Rectal smooth muscle tissue (tissue), 1 donor: ENCODE measurements at regions not wholly inside any gene's neighbourhood (a gene's known extent, or its start where the extent isn't known, plus 50 kb on each side); places are given as distances from the start of the nearest gene placed in this dataset.

ENCODE experiments used
- H3K27ac ChIP-seq: one replicate; pipeline ENCODE4 v1.7.0; 2013; ENCODE audit warnings: low read depth, low read length, inconsistent platforms
- H3K27me3 ChIP-seq: one replicate; pipeline ENCODE4 v1.7.0; 2013; ENCODE audit warnings: low read length; ENCODE audit not compliant: control insufficient read depth, insufficient read depth
- H3K36me3 ChIP-seq: one replicate; pipeline ENCODE4 v1.7.0; 2013; ENCODE audit warnings: low read length; ENCODE audit not compliant: control insufficient read depth, insufficient read depth
- H3K4me1 ChIP-seq: one replicate; pipeline ENCODE4 v1.7.0; 2013; ENCODE audit warnings: low read length; ENCODE audit not compliant: control insufficient read depth, insufficient read depth
- H3K4me3 ChIP-seq: one replicate; pipeline ENCODE4 v1.7.0; 2013; ENCODE audit warnings: low read length
- H3K9ac ChIP-seq: one replicate; pipeline ENCODE4 v1.7.0; 2013; ENCODE audit warnings: low read length

DNA sequence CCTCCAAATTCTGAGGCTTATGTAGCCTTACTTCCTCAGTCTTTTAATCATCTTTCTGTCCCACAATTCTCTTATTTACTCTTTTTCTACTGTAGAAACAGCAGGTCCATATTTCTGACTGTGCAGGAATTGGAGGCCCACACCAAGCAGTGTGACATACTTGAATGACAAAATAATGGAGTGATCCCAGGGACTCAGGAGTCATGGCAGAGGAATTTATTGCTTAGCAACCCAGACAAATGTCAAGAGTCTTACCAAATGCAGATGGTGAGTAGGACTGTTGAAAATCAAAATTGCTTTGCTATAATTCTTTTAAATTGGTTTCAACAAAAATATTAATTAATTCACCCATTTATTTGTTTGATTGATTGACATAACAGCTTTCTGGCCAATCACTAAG is 59.9 kb downstream of the HTR1B start:
- no peak overlapping the region for H3K4me3 ChIP-seq
- no peak overlapping the region for H3K9ac ChIP-seq
- no peak overlapping the region for H3K27ac ChIP-seq
- H3K36me3 ChIP-seq: no peaks in the 10 kb centered on the region
- H3K4me1 ChIP-seq: no peaks in the 10 kb centered on the region
- no peaks in the 10 kb centered on the region for H3K27me3 ChIP-seq

DNA sequence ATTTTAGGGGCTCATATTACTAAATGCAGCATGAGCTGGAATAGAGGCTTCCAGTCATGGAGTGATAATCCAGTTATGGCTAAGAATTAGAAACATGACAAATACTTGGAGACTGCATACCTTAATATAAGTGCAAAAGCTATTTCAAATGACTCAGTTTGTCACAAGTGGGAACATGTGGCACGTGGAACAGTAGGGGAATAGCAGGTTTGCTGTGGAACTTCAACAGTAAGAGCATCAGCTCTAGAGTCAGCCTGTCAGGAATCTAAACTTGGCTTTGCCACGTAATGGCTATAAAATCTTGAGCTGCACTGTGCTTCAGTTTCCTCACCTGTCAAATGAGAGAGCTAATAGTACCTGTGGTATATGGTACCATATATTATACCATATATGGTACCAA is 62.1 kb downstream of the HTR1B start:
- Histone ChIP-seq H3K27ac (no peak overlapping the region), H3K4me3 (no peak overlapping the region), H3K27me3 (no peaks in the 10 kb centered on the region), H3K4me1 (no peaks in the 10 kb centered on the region), H3K36me3 (no peaks in the 10 kb centered on the region), H3K9ac (no peak overlapping the region)

DNA sequence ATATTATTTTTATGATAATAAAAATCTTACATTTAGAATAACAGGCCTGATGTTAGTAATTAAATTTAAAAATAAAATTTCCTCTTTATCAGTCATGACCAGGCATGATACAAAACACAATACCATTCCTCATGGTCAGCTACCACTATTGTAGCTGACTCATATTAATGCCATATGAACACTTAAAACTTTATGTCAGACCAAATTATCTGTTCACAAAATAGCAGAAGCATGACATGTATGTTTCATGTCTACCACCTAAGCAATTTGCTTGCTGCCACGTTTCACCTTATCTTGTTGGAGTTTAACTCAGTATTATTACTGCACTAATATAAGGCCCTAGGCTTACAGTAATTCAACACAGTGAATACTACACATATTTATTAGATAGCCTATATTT is 65.7 kb downstream of the HTR1B start:
- no peaks in the 10 kb centered on the region for H3K36me3 ChIP-seq
- H3K4me1 ChIP-seq: no peaks in the 10 kb centered on the region
- no peak overlapping the region for H3K4me3 ChIP-seq
- H3K27ac ChIP-seq: no peak overlapping the region
- no peaks in the 10 kb centered on the region for H3K27me3 ChIP-seq
- no peak overlapping the region for H3K9ac ChIP-seq

DNA sequence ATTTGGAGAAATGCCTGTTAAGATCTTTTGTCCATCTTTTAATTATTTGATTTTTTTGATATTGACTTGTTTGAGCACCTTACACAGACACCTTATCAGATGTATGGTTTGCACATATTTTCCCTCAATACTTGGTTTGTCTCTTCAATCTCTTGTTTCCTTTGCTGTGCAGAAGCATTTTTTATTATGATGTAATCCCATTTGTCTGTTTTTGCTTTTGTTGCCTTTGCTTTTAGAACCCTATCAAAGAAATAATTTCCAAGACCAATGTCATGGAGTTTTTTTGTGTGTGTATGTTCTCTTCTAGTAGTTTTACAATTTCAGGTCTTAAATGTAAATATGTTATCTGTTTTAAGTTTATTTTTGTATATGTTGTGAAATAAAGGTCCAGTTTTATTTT is 73.9 kb downstream of the HTR1B start:
- Histone ChIP-seq H3K27ac (no peak overlapping the region), H3K4me1 (no peaks in the 10 kb centered on the region), H3K36me3 (no peaks in the 10 kb centered on the region), H3K27me3 (no peaks in the 10 kb centered on the region), H3K4me3 (no peak overlapping the region), H3K9ac (no peak overlapping the region)

DNA sequence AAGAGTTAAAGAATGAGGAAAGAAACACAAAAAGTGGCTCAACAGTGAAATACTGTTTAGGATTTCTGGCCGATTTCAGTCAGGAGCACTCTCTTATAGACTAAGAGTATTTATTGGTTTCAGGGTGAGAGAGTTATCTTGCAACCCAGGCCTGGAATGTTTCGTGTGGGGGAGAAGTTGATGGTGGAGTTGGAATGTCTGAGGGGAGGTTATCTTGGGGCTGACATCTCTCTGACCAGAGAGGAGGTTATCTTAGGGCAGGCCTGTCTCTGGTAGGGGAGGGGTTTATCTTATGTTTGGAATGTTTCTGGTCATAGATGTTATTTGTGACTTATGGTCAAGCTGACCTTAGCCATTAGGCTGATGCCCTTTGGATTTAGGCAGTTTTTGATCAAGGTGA is 80.3 kb downstream of the HTR1B start:
- Histone ChIP-seq H3K4me3 (no peak overlapping the region), H3K4me1 (no peaks in the 10 kb centered on the region), H3K27me3 (no peaks in the 10 kb centered on the region), H3K27ac (no peak overlapping the region), H3K36me3 (no peaks in the 10 kb centered on the region), H3K9ac (no peak overlapping the region)

DNA sequence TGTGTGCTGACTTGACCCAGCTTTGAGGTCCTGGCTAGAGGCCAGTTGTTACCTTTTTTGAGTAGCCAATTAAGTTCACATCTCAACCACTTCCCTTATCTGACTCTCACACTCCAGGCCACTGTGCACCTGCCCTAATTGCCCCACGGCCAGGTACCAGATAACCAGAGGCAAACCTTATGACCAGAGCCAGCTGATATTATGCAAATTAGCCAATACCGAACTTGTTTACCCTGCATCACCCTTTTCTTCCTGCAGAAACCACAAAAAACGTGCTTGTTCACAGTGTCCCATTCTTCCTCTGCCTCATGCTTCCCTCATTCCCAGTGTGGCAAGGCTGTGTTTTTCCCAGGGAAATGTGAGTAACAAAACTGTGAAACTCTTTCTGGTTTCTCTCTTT is 89.3 kb downstream of the HTR1B start:
- H3K36me3 ChIP-seq: no peaks in the 10 kb centered on the region
- H3K27ac ChIP-seq: no peak overlapping the region
- H3K4me1 ChIP-seq: no peaks in the 10 kb centered on the region
- H3K4me3 ChIP-seq: no peak overlapping the region
- H3K9ac ChIP-seq: no peak overlapping the region
- H3K27me3 ChIP-seq: no peaks in the 10 kb centered on the region

DNA sequence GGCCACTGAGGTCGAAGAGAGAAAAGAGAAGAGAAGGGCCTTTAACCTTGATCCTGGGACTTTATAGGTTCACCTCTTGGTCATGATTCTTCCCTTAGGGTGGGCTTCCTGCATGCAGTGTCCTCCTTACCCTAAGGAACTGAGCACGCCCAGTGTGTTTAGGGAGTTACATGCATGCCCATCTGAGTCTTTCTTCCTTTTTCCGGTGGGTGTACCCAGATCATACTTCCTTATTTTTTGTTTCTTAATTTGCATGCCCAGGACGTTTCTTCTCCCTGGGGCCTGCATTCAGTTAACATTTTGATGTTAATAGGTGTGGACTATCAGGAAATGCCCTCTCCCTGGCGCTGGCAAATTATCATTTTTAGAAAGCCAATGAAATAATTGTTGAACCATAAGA is 91.5 kb downstream of the HTR1B start:
- no peak overlapping the region for H3K27ac ChIP-seq
- H3K9ac ChIP-seq: no peak overlapping the region
- H3K27me3 ChIP-seq: no peaks in the 10 kb centered on the region
- H3K4me1 ChIP-seq: no peaks in the 10 kb centered on the region
- no peak overlapping the region for H3K4me3 ChIP-seq
- H3K36me3 ChIP-seq: no peaks in the 10 kb centered on the region

DNA sequence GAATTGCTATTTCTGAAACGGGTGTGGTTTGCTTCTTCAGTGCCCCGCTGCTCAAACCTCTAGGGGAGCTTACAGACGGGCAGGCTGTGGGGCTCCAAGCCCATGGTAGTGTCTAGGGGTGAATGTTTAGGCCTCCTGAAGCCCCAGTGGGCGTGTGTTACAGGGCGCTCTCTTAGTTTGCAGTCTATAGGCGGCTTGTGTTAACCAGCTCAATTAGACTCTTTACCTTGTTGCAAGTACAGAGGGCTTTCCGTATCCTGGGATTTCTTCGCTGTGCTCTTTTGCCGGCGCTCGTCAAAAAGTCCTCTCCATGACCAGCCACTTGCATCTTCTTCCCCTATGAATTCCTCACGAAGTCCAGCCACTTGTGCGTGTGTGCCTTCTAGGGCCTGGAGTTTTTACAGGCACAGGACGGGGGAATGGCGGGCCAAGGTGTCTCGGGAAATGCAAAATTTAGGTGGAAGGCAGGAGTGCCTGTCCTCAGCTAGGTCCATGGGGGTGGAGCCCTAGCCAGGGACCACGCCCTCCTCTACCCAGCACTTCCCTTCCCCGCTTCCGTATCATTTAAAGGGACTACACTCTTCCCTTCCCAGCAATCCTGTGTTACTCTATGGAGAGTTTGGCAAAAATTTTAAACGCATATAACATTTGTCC is 94.5 kb downstream of the HTR1B start:
- Histone ChIP-seq H3K36me3 (no peaks in the 10 kb centered on the region), H3K27me3 (no peaks in the 10 kb centered on the region), H3K4me1 (no peaks in the 10 kb centered on the region), H3K27ac (no peak overlapping the region), H3K4me3 (peak overlapping the region; percentile 49), H3K9ac (no peak overlapping the region)

DNA sequence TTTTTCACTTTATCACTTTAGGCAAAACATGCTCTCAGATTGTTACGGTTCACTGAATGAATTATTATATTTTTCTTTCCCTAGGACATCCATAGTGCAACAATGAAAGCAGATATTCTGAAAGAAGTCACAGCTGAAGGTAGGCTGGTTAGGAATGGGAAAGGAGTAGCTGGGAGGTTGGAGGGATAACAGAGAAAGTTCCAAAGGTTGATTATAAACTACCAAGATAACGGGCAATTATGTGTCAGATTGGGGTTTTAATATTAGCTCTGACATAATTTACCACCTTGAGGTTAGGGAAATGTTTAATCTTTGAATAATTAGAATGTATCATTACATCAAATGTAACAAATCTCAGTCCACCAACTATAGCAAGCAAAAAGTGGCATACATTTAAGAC is 96.5 kb downstream of the HTR1B start:
- Histone ChIP-seq H3K9ac (no peak overlapping the region), H3K27me3 (no peaks in the 10 kb centered on the region), H3K27ac (no peak overlapping the region), H3K4me1 (no peaks in the 10 kb centered on the region), H3K36me3 (no peaks in the 10 kb centered on the region), H3K4me3 (no peak overlapping the region)

DNA sequence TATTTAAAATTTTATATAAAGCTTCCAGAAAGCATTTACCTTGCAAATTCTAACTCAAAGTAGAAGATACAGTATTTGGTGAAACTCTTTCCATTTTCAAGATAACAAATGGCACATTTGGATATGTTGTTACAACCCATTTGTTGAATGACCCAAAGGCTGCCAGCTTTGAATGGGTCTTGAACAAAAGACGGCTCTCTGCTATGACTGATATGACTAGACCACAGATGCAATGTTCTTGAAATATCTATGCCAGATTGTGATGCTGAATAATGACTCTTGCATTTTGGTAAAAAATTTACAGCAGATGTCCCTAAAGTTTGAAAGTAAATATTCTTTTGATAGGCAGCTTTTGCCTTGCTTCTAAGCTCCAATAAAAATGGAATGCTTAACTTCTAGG is 99.6 kb downstream of the HTR1B start:
- H3K27ac ChIP-seq: no peak overlapping the region
- H3K36me3 ChIP-seq: no peaks in the 10 kb centered on the region
- no peaks in the 10 kb centered on the region for H3K4me1 ChIP-seq
- no peak overlapping the region for H3K9ac ChIP-seq
- no peaks in the 10 kb centered on the region for H3K27me3 ChIP-seq
- no peak overlapping the region for H3K4me3 ChIP-seq

DNA sequence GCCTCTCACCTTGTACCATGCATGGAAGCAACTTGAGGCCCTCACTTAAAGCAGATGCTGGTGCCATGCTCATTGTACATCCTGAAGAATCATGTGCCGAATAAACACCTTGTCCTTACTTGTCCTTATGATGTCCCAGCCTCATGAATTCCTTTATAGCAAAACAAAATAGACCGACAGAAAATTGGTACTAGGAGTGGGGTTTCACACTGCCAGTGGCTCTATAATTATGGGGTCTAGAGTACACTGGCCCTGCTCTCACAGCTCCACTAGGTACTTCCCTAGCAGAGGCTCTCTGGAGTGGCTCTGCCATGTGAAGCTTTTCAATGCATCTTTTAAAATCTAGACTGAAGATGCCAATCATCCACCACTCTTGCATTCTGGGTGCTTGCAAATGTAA is 101.2 kb downstream of the HTR1B start:
- Histone ChIP-seq H3K27ac (no peak overlapping the region), H3K4me1 (no peaks in the 10 kb centered on the region), H3K9ac (no peak overlapping the region), H3K36me3 (no peaks in the 10 kb centered on the region), H3K27me3 (no peaks in the 10 kb centered on the region), H3K4me3 (no peak overlapping the region)

DNA sequence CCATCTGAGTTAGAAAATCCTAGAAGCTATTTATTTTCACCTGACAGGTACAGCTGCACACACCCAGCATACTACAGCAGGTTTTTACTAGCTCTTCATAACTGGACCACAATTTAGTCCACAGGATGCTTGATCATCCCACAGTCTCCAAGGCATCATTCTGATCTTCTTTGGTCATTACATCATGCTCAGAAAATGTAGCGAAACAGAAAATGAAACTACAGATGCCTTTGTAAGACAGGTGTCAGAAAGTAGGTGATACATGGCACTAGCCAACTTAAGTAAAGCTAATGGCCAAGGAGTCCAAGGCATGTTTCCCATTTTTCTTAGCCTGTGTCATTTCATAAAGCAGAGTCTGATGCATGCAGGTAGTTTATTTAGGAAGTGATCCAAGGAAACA is 102.3 kb downstream of the HTR1B start:
- no peaks in the 10 kb centered on the region for H3K4me1 ChIP-seq
- H3K27me3 ChIP-seq: no peaks in the 10 kb centered on the region
- no peaks in the 10 kb centered on the region for H3K36me3 ChIP-seq
- no peak overlapping the region for H3K27ac ChIP-seq
- no peak overlapping the region for H3K4me3 ChIP-seq
- no peak overlapping the region for H3K9ac ChIP-seq

DNA sequence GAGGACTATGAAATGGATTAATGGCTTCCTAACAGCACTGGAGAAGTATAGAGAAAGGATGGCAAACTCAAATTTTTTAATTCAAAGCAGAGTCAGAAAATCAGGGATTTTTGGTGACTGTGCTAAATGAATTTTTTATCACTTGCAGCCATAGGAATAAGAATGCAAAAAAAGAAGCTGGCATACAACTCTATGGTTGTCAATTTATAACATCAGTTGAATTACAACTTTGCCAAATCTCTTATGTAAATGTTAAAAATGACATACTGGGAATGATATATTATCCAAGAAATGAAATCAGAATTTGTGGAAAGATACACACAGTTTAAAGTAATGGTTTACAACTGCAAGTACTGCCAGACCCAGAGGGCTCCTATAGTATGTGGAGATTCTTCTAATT is 106.5 kb downstream of the HTR1B start:
- Histone ChIP-seq H3K27ac (no peak overlapping the region), H3K4me1 (no peaks in the 10 kb centered on the region), H3K9ac (no peak overlapping the region), H3K4me3 (no peak overlapping the region), H3K27me3 (no peaks in the 10 kb centered on the region), H3K36me3 (no peaks in the 10 kb centered on the region)
